SU-DHL-6 (cell line): ENCODE measurements at regions not wholly inside any gene's neighbourhood (a gene's known extent, or its start where the extent isn't known, plus 50 kb on each side); places are given as distances from the start of the nearest gene placed in this dataset.

Source experiments
- CTCF ChIP-seq: fragments of 200-600 bp; sonication (generic); IDR thresholded peaks from one replicate; pipeline ENCODE4 v1.5.1; 2017; ENCODE audit warnings: antibody characterized with exemption, mild to moderate bottlenecking, low read length, moderate library complexity; ENCODE audit not compliant: insufficient read depth, poor library complexity, severe bottlenecking
- EZH2phosphoT487 ChIP-seq: fragments of 200-600 bp; sonication (generic), shearing (Covaris generic); conservative IDR thresholded peaks from 2 replicates; pipeline ENCODE4 v1.6.1; 2018; ENCODE audit warnings: mild to moderate bottlenecking, antibody characterized with exemption, low read length, moderate library complexity, mixed read lengths

- TF ChIP-seq CTCF (no peak), EZH2phosphoT487 (no peak)
Measured at GRCh38 chr1:69278923-69279322, 288.8 kb upstream of the LRRC7 start.
